Type B pancreatic cell (in vitro differentiated cells): ENCODE measurements at regions not wholly inside any gene's neighbourhood (a gene's known extent, or its start where the extent isn't known, plus 50 kb on each side); places are given as distances from the start of the nearest gene placed in this dataset.

Source experiments
- DNase-seq: peaks from one replicate; pipeline ENCODE4 v3.0.0; 2021; ENCODE audit warnings: mixed read lengths; ENCODE audit not compliant: unreplicated experiment; ENCODE audit errors: extremely low spot score
- H3K27ac Mint-ChIP-seq: 2 replicates; pipeline ENCODE4 v1.8.0; 2021; ENCODE audit warnings: mild to moderate bottlenecking, mixed read lengths
- H3K27me3 Mint-ChIP-seq: 2 replicates; pipeline ENCODE4 v1.8.0; 2021; ENCODE audit warnings: mixed read lengths
- H3K36me3 Mint-ChIP-seq: 2 replicates; pipeline ENCODE4 v1.8.0; 2021; ENCODE audit warnings: mixed read lengths
- H3K4me1 Mint-ChIP-seq: one replicate; pipeline ENCODE4 v1.8.0; 2021; ENCODE audit warnings: mixed read lengths; ENCODE audit not compliant: unreplicated experiment
- H3K4me3 Mint-ChIP-seq: 2 replicates; pipeline ENCODE4 v1.8.0; 2021; ENCODE audit warnings: mild to moderate bottlenecking, mixed read lengths
- H3K9me3 Mint-ChIP-seq: 2 replicates; pipeline ENCODE4 v1.8.0; 2021; ENCODE audit warnings: mixed read lengths
- TF ChIP-seq, protein P1 (sequence below): fragments of 200-600 bp; sonication (generic); conservative IDR thresholded peaks from 2 replicates; pipeline ENCODE4 v1.5.0; 2021; ENCODE audit warnings: antibody characterized with exemption, mild to moderate bottlenecking

DNA sequence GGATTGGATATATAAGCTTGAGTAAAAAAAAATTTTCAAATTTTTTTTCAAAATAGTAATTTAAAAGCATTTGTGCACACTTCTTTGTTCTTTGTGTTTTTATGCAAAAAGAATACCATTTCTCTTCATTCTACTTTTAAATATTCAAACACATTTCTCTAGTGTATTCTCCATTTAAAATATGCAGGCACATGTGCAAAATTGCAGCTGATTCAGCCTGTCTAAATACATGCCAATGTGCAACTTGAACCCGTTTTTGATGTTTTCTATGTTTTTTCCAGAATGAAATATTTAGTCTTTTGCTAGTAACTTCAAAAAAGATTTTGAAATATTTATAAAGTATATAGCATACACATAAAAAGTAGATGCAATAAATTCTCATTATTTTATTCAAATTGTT lies 411.8 kb downstream of the MMUT start:
- Mint-ChIP-seq H3K4me3 (no peak overlapping the region), H3K36me3 (no peaks in the 10 kb centered on the region), H3K9me3 (no peaks in the 10 kb centered on the region), H3K27me3 (no peaks in the 10 kb centered on the region), H3K27ac (no peak overlapping the region), H3K4me1 (no peaks in the 10 kb centered on the region)
- TF ChIP-seq, protein P1, sequence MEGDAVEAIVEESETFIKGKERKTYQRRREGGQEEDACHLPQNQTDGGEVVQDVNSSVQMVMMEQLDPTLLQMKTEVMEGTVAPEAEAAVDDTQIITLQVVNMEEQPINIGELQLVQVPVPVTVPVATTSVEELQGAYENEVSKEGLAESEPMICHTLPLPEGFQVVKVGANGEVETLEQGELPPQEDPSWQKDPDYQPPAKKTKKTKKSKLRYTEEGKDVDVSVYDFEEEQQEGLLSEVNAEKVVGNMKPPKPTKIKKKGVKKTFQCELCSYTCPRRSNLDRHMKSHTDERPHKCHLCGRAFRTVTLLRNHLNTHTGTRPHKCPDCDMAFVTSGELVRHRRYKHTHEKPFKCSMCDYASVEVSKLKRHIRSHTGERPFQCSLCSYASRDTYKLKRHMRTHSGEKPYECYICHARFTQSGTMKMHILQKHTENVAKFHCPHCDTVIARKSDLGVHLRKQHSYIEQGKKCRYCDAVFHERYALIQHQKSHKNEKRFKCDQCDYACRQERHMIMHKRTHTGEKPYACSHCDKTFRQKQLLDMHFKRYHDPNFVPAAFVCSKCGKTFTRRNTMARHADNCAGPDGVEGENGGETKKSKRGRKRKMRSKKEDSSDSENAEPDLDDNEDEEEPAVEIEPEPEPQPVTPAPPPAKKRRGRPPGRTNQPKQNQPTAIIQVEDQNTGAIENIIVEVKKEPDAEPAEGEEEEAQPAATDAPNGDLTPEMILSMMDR = no peak
- no peak for DNase-seq

DNA sequence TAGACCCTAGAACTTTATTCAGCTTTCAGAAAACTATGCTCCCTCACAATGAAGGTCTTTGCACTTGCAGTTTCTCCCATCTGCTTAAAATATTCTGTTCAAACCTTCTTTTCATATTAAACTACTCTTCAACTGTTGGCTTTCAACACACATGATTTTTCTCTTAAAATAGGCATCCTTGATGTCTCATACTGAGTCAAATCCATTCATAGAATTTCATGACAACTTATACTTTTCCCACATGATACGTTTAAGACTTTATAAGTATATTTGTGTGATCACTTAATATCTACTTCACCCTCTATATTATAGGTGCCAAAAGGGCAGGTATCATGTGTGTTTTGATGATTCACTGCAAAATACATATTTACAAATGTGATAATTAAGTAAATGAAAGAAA lies 412.5 kb downstream of the MMUT start:
- no peak overlapping the region for H3K27ac Mint-ChIP-seq

DNA sequence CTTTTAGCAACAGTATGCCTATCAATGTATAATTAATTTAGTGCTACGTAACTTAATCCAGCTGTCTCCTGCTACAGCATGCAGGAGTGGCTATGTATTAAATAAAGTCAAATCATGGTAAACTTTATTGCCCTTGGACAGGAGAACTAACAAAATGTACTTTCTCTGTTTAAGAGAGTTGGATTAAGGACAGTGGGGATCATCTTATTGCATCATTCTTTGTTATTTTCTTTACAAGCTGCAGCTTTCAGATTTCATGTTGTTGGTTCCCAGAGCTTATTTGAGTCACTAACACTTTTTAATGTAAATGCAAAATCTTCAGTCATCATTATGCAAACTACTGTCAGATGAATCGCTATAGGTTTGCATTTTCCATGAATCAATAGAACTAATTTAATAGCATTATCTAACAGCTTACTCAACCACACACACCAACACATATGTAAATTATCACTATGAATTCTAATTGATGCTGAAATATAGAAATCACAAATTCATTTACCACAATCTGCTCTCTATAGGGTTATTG lies 424.7 kb downstream of the MMUT start:
- no peaks in the 10 kb centered on the region for H3K36me3 Mint-ChIP-seq
- no peaks in the 10 kb centered on the region for H3K4me1 Mint-ChIP-seq
- peaks cover 3% of the 10 kb centered on the region for H3K9me3 Mint-ChIP-seq
- TF ChIP-seq, protein P1 = no peak
- DNase-seq = no peak
- no peaks in the 10 kb centered on the region for H3K27me3 Mint-ChIP-seq
- H3K4me3 Mint-ChIP-seq = no peak overlapping the region
- H3K27ac Mint-ChIP-seq = no peak overlapping the region

More for the DNA sequence above, 412.5 kb downstream of the MMUT start:
- H3K4me1 Mint-ChIP-seq = no peaks in the 10 kb centered on the region
- no peaks in the 10 kb centered on the region for H3K27me3 Mint-ChIP-seq
- no peak overlapping the region for H3K4me3 Mint-ChIP-seq
- DNase-seq = no peak
- H3K9me3 Mint-ChIP-seq = no peaks in the 10 kb centered on the region
- TF ChIP-seq, protein P1 = no peak
- H3K36me3 Mint-ChIP-seq = no peaks in the 10 kb centered on the region

DNA sequence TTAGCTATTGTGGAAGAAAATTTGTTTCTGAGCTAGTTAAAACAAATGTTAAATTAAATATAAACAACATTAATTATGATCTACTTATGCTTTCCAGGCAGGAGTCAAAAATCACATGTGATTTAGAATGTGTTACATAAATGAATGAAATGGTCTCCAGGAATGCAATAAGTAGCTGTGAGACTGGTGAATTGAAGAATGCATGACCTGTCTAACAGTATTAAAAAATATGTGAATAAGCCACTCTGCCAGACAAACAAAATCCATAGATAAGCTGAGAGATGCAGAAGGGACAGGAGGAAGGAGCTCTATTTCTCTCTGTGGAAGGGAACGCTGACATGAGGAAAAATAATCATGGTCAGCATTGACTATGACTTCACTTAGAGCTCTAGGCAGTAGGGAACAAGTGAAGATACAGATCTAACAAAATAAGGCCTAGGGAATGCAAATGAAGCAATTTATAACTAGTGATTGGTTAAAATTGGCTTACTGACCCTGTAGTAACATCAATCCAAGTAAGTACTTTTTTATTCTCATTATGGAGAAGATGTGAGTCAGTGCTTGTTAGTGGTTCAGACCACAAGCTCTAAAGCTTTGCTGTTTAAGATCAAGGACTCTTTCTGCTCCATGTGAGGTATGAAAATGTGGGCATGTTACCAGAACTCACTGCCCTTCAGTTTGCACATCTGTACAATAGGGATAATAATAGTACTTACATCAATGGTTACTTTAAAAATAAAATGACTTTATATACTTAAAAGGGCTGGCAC lies 432.6 kb downstream of the MMUT start:
- no peak for DNase-seq
- Mint-ChIP-seq H3K27me3 (no peaks in the 10 kb centered on the region), H3K27ac (no peak overlapping the region), H3K4me3 (no peak overlapping the region), H3K4me1 (no peaks in the 10 kb centered on the region), H3K9me3 (peaks cover 3% of the 10 kb centered on the region), H3K36me3 (no peaks in the 10 kb centered on the region)
- TF ChIP-seq, protein P1 = no peak

DNA sequence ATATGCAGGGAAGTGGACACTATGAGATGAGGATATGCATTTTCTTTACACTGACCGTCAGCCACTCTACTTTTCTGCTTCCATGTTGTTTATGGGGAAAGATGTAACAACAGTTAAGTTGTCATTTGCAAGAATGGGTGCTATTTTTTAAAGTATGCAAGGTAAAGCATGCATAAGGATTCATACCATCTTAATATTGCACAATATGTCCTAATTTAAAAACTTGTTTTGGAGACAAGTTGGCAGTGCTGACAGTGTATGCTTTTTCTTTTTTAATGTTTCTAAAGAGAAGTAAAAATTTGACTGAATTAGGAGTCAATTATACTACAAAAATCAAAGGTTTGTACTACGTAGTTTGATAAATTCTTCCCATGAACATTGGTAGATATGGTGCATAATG lies 435.4 kb downstream of the MMUT start:
- TF ChIP-seq, protein P1 = no peak
- Mint-ChIP-seq H3K4me3 (no peak overlapping the region), H3K9me3 (no peaks in the 10 kb centered on the region)

More for the DNA sequence above, 435.4 kb downstream of the MMUT start:
- DNase-seq = no peak
- H3K27me3 Mint-ChIP-seq = no peaks in the 10 kb centered on the region
- no peaks in the 10 kb centered on the region for H3K4me1 Mint-ChIP-seq
- H3K27ac Mint-ChIP-seq = no peak overlapping the region
- no peaks in the 10 kb centered on the region for H3K36me3 Mint-ChIP-seq
